Activated naive CD8-positive, alpha-beta T cell treated with anti-CD3 and anti-CD28 coated beads, Interleukin-2, amount 50 U/mL, for 24 hours (primary cell): ENCODE measurements at regions not wholly inside any gene's neighbourhood (a gene's known extent, or its start where the extent isn't known, plus 50 kb on each side); places are given as distances from the start of the nearest gene placed in this dataset.

Source experiments
- ATAC-seq: fragments of 150-1000 bp; cut with Tn5 transposase; one replicate; pipeline ENCODE4 v1.10.0; 2021
- DNase-seq: peaks from one replicate; pipeline ENCODE4 v3.0.0; 2021
- H3K27ac Mint-ChIP-seq: one replicate; pipeline ENCODE4 v1.8.0; 2021; ENCODE audit warnings: mild to moderate bottlenecking, mixed read lengths
- H3K27me3 Mint-ChIP-seq: one replicate; pipeline ENCODE4 v1.8.0; 2021; ENCODE audit warnings: mixed read lengths
- H3K36me3 Mint-ChIP-seq: one replicate; pipeline ENCODE4 v1.8.0; 2021; ENCODE audit warnings: low read depth, mixed read lengths
- H3K4me1 Mint-ChIP-seq: one replicate; pipeline ENCODE4 v1.8.0; 2021; ENCODE audit warnings: mixed read lengths
- H3K4me3 Mint-ChIP-seq: one replicate; pipeline ENCODE4 v1.8.0; 2021; ENCODE audit warnings: mild to moderate bottlenecking, moderate library complexity, mixed read lengths
- H3K9me3 Mint-ChIP-seq: one replicate; pipeline ENCODE4 v1.8.0; 2021; ENCODE audit warnings: mixed read lengths

- Mint-ChIP-seq H3K9me3 (peaks cover 6% of the 10 kb centered on the region), H3K4me3 (no peak overlapping the region), H3K36me3 (no peaks in the 10 kb centered on the region), H3K4me1 (no peaks in the 10 kb centered on the region), H3K27me3 (no peaks in the 10 kb centered on the region), H3K27ac (no peak overlapping the region)
- no peak for ATAC-seq
- DNase-seq, result no peak
Observed at GRCh38 chr3:154571553-154572226, 141.7 kb upstream of the GPR149 start.

- H3K4me1 Mint-ChIP-seq, result no peaks in the 10 kb centered on the region
- no peak overlapping the region for H3K27ac Mint-ChIP-seq
- ATAC-seq (no peak), DNase-seq (no peak)
- no peaks in the 10 kb centered on the region for H3K9me3 Mint-ChIP-seq
- H3K36me3 Mint-ChIP-seq, result no peaks in the 10 kb centered on the region
- no peak overlapping the region for H3K4me3 Mint-ChIP-seq
- H3K27me3 Mint-ChIP-seq, result no peaks in the 10 kb centered on the region
Observed at GRCh38 chr3:154568064-154568463, 138.1 kb upstream of the GPR149 start.

DNA sequence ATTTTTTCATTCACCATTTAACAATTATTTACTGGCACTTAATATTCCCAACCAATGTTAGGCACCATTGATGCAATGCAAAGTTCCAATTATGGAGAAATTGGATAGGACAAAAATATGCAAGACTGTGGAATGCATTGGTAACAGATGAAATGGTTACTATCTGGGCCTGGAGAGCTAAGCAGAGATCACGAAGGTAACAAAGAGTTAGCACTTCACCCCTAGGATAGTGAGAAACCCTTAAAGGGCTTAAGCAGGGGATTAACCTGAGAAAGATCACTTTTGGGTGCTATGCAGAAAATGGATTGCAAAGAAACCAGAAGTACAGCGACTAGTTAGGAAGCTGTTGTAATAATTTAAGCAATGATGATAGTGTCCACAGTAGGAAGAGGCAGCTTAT, 129.6 kb upstream of the GPR149 start:
- Mint-ChIP-seq H3K4me1 (no peaks in the 10 kb centered on the region), H3K9me3 (no peaks in the 10 kb centered on the region), H3K36me3 (no peaks in the 10 kb centered on the region), H3K4me3 (no peak overlapping the region), H3K27me3 (no peaks in the 10 kb centered on the region), H3K27ac (no peak overlapping the region)
- DNase-seq (no peak), ATAC-seq (no peak)

DNA sequence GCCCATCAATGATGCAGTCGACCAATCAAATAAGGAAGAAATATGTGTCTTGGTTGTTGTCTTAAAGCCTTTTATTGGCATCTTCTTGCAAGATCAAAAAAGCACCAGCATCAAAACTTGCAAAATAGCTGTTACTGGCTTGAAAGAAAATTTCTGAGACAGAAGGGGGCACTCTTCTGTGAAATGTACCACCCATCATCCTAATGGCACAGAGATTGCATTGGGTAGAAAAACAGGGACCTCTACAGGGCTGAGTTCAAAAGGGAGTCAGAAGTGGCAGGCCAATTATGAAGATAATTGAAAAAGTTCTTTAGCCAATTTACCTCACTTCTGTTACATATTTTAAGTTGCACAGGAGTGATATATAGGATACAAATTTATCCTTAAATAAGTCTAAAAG, 122.3 kb upstream of the GPR149 start:
- H3K27me3 Mint-ChIP-seq, result no peaks in the 10 kb centered on the region
- H3K9me3 Mint-ChIP-seq, result no peaks in the 10 kb centered on the region
- ATAC-seq, result no peak
- no peaks in the 10 kb centered on the region for H3K4me1 Mint-ChIP-seq
- DNase-seq, result no peak
- H3K36me3 Mint-ChIP-seq, result no peaks in the 10 kb centered on the region
- H3K27ac Mint-ChIP-seq, result no peak overlapping the region
- no peak overlapping the region for H3K4me3 Mint-ChIP-seq

DNA sequence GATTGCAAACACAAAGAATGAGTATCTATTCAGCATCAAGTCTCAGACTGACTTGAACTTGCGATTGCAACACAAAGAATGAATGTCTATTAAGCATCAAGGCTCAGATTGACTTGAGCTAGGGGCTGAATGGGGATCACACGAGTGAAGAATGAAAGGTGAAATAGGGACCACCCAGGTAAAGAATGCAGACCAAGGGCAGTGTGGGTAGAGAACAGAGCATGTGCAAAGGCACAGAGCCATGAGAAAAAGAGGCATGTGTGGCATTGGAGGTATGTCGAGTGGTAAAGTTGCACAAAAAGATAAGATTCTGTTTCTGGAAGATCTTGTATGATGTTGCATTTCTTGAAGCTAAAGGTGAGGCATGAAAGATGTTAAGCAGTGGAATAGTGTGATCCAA, 119.4 kb upstream of the GPR149 start:
- H3K36me3 Mint-ChIP-seq, result no peaks in the 10 kb centered on the region
- no peaks in the 10 kb centered on the region for H3K27me3 Mint-ChIP-seq
- H3K27ac Mint-ChIP-seq, result no peak overlapping the region
- H3K4me3 Mint-ChIP-seq, result no peak overlapping the region
- no peaks in the 10 kb centered on the region for H3K9me3 Mint-ChIP-seq
- ATAC-seq (no peak), DNase-seq (no peak)
- no peaks in the 10 kb centered on the region for H3K4me1 Mint-ChIP-seq

DNA sequence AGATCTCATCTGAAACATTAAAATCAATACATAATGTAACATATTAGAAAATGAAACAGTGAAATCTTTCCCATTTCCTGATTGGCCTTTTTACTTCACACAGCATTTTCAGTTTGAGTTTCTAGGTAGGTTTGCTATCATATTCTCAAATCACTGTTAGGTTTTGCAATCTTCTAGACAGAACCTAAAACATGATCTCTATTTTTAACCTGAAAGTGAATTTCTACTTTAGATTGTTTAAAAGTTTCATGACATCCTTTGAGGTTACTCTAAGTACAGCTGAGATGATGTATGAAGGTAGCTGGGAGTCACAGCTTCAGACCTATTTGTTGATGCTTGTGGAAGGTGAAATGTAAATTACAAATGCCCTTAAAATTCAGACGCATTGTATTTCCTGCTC, 118.4 kb upstream of the GPR149 start:
- DNase-seq (no peak), ATAC-seq (no peak)
- no peaks in the 10 kb centered on the region for H3K4me1 Mint-ChIP-seq
- H3K4me3 Mint-ChIP-seq, result no peak overlapping the region
- H3K27ac Mint-ChIP-seq, result no peak overlapping the region
- H3K9me3 Mint-ChIP-seq, result no peaks in the 10 kb centered on the region
- no peaks in the 10 kb centered on the region for H3K36me3 Mint-ChIP-seq
- no peaks in the 10 kb centered on the region for H3K27me3 Mint-ChIP-seq

DNA sequence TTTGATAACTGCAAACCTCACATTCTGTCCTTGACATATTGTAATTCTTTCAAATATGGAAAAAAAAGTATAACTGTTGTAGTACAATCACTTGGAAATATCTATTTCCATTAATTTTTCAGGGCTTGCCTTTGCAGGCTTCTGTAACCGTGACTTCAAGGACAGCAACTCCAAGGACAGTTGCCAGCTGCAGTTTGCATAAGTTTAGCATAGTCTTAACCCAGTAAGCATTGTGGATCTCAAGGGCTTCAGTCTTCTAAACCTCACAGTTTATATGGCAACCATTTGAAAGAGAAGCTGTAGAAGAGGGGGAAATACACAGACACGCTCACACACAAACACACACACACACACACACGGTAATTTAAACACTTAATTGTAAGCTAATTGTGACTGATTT, 112.8 kb upstream of the GPR149 start:
- no peaks in the 10 kb centered on the region for H3K36me3 Mint-ChIP-seq
- no peak overlapping the region for H3K4me3 Mint-ChIP-seq
- H3K27me3 Mint-ChIP-seq, result no peaks in the 10 kb centered on the region
- H3K4me1 Mint-ChIP-seq, result no peaks in the 10 kb centered on the region
- H3K9me3 Mint-ChIP-seq, result no peaks in the 10 kb centered on the region
- DNase-seq, result no peak
- no peak for ATAC-seq
- no peak overlapping the region for H3K27ac Mint-ChIP-seq

GRCh38 chr3:154540950-154541604, 111.1 kb upstream of the GPR149 start:
- ATAC-seq (no peak), DNase-seq (no peak)
- H3K4me3 Mint-ChIP-seq, result no peak overlapping the region
- H3K4me1 Mint-ChIP-seq, result no peaks in the 10 kb centered on the region
- H3K27ac Mint-ChIP-seq, result no peak overlapping the region
- H3K36me3 Mint-ChIP-seq, result no peaks in the 10 kb centered on the region
- H3K27me3 Mint-ChIP-seq, result no peaks in the 10 kb centered on the region
- H3K9me3 Mint-ChIP-seq, result peaks cover 4% of the 10 kb centered on the region

DNA sequence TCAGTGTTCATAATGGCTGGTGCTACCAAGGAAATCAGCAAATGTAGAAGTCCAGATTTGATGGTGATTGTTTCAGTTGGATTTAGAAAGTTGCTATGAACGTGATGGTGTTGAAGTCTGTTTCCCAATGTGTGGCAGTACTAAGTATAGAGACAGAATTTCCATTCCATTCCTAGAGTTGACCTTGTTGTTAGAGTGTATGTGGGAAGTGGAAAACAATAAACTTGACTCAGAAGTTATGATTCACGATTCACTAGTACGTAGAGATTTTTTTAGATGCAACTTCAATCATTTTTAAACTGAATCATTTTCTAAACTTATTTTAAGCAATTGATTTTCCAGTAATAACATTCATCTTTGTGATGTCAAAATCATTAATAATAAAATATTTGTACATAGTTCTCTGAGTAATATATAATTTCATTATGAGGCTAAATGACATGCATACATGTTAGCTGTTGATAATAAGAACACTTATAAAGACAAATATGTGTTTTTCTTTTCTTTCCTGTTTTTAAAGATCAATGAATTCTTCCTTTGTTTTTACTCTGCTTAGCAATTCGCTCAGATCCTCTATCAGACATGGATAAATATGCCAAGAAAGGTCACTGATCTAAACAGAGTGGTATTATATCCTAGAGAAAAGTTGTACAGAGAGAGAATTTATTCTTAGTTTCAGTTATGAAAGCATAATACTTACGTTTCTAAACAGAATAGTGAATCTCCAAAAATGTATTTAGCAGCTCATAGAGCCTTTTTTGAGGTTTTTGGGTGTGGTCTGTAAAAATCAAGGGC, 108.8 kb upstream of the GPR149 start:
- Mint-ChIP-seq H3K36me3 (no peaks in the 10 kb centered on the region), H3K4me3 (no peak overlapping the region), H3K27ac (no peak overlapping the region), H3K27me3 (no peaks in the 10 kb centered on the region), H3K9me3 (peaks cover 4% of the 10 kb centered on the region), H3K4me1 (no peaks in the 10 kb centered on the region)
- no peak for ATAC-seq
- DNase-seq, result no peak

- Mint-ChIP-seq H3K4me3 (no peak overlapping the region), H3K27me3 (no peaks in the 10 kb centered on the region), H3K9me3 (peaks cover 4% of the 10 kb centered on the region), H3K4me1 (no peaks in the 10 kb centered on the region), H3K36me3 (no peaks in the 10 kb centered on the region), H3K27ac (no peak overlapping the region)
- ATAC-seq (no peak), DNase-seq (no peak)
Observed at GRCh38 chr3:154536751-154537150, 106.8 kb upstream of the GPR149 start.

- H3K9me3 Mint-ChIP-seq, result no peaks in the 10 kb centered on the region
- no peak for DNase-seq
- no peak overlapping the region for H3K27ac Mint-ChIP-seq
- no peaks in the 10 kb centered on the region for H3K4me1 Mint-ChIP-seq
- H3K4me3 Mint-ChIP-seq, result no peak overlapping the region
- no peak for ATAC-seq
- H3K36me3 Mint-ChIP-seq, result no peaks in the 10 kb centered on the region
- H3K27me3 Mint-ChIP-seq, result no peaks in the 10 kb centered on the region
Observed at GRCh38 chr3:154522036-154522602, 92.1 kb upstream of the GPR149 start.

- no peaks in the 10 kb centered on the region for H3K27me3 Mint-ChIP-seq
- no peak overlapping the region for H3K4me3 Mint-ChIP-seq
- H3K9me3 Mint-ChIP-seq, result no peaks in the 10 kb centered on the region
- DNase-seq, result no peak
- H3K27ac Mint-ChIP-seq, result no peak overlapping the region
- H3K36me3 Mint-ChIP-seq, result no peaks in the 10 kb centered on the region
- ATAC-seq, result no peak
- no peaks in the 10 kb centered on the region for H3K4me1 Mint-ChIP-seq
Observed at GRCh38 chr3:154517404-154517803, 87.4 kb upstream of the GPR149 start.

- no peak overlapping the region for H3K27ac Mint-ChIP-seq
- no peaks in the 10 kb centered on the region for H3K9me3 Mint-ChIP-seq
- H3K4me3 Mint-ChIP-seq, result no peak overlapping the region
- H3K36me3 Mint-ChIP-seq, result no peaks in the 10 kb centered on the region
- no peak for ATAC-seq
- DNase-seq, result no peak
- H3K4me1 Mint-ChIP-seq, result no peaks in the 10 kb centered on the region
- no peaks in the 10 kb centered on the region for H3K27me3 Mint-ChIP-seq
Observed at GRCh38 chr3:154515921-154516320, 85.9 kb upstream of the GPR149 start.

GRCh38 chr3:154510780-154511179, 80.8 kb upstream of the GPR149 start:
- Mint-ChIP-seq H3K36me3 (no peaks in the 10 kb centered on the region), H3K4me3 (no peak overlapping the region), H3K9me3 (no peaks in the 10 kb centered on the region), H3K27me3 (no peaks in the 10 kb centered on the region), H3K27ac (no peak overlapping the region), H3K4me1 (no peaks in the 10 kb centered on the region)
- DNase-seq (no peak), ATAC-seq (no peak)

GRCh38 chr3:154507727-154508126, 77.7 kb upstream of the GPR149 start:
- H3K36me3 Mint-ChIP-seq, result no peaks in the 10 kb centered on the region
- no peaks in the 10 kb centered on the region for H3K4me1 Mint-ChIP-seq
- H3K27me3 Mint-ChIP-seq, result no peaks in the 10 kb centered on the region
- no peak for DNase-seq
- no peaks in the 10 kb centered on the region for H3K9me3 Mint-ChIP-seq
- H3K4me3 Mint-ChIP-seq, result no peak overlapping the region
- ATAC-seq, result no peak
- H3K27ac Mint-ChIP-seq, result no peak overlapping the region
